GM12874 (cell line): ENCODE measurements at regions not wholly inside any gene's neighbourhood (a gene's known extent, or its start where the extent isn't known, plus 50 kb on each side); places are given as distances from the start of the nearest gene placed in this dataset.

Experiments
- CTCF ChIP-seq: IDR thresholded peaks from 2 replicates; pipeline ENCODE4 v1.5.1; 2011; ENCODE audit warnings: low read depth, mild to moderate bottlenecking, control low read depth, low read length, moderate library complexity; ENCODE audit not compliant: insufficient read depth

GRCh38 chr6:164359036-164359435, 944.5 kb downstream of the QKI start:
- no peak for TF ChIP-seq CTCF

- no peak for TF ChIP-seq CTCF
Measured at GRCh38 chr6:164356814-164357213, 942.3 kb downstream of the QKI start.

- TF ChIP-seq CTCF: no peak
Measured at GRCh38 chr6:164347455-164347854, 932.9 kb downstream of the QKI start.

GRCh38 chr6:164346631-164347030, 932.1 kb downstream of the QKI start:
- TF ChIP-seq CTCF: no peak

GRCh38 chr6:164345806-164346496, 931.4 kb downstream of the QKI start:
- TF ChIP-seq CTCF: no peak

- no peak for TF ChIP-seq CTCF
Measured at GRCh38 chr6:164345327-164345726, 930.8 kb downstream of the QKI start.

- no peak for TF ChIP-seq CTCF
Measured at GRCh38 chr6:164344801-164345291, 930.3 kb downstream of the QKI start.
